Activated CD8-positive, alpha-beta memory T cell treated with anti-CD3 and anti-CD28 coated beads, Interleukin-2, amount 10 ng/mL, durations not matched to agents 7 days and 5 days (primary cell): ENCODE measurements at regions not wholly inside any gene's neighbourhood (a gene's known extent, or its start where the extent isn't known, plus 50 kb on each side); places are given as distances from the start of the nearest gene placed in this dataset.

Experiments
- ATAC-seq: fragments of 150-1000 bp; cut with Tn5 transposase; one replicate; pipeline ENCODE4 v1.10.0; 2021; ENCODE audit warnings: moderate library complexity
- CTCF ChIA-PET: fragments of 350-600 bp; sonication (Branson Sonifier 250); formaldehyde crosslinking; loops from one replicate; lab custom pipeline; 2021; ENCODE audit warnings: antibody characterized with exemption; lab: Charles Lee
- DNase-seq: peaks from one replicate; pipeline ENCODE4 v3.0.0-alpha.2; 2020
- H3K27ac Mint-ChIP-seq: one replicate; pipeline ENCODE4 v1.8.0; 2021; ENCODE audit warnings: mild to moderate bottlenecking, mixed read lengths
- H3K27me3 Mint-ChIP-seq: one replicate; pipeline ENCODE4 v1.8.0; 2021; ENCODE audit warnings: mixed read lengths
- H3K36me3 Mint-ChIP-seq: one replicate; pipeline ENCODE4 v1.8.0; 2021; ENCODE audit warnings: mild to moderate bottlenecking, mixed read lengths
- H3K4me1 Mint-ChIP-seq: one replicate; pipeline ENCODE4 v1.8.0; 2021; ENCODE audit warnings: mixed read lengths
- H3K4me3 Mint-ChIP-seq: one replicate; pipeline ENCODE4 v1.8.0; 2021; ENCODE audit warnings: mild to moderate bottlenecking, moderate library complexity, mixed read lengths
- H3K9me3 Mint-ChIP-seq: one replicate; pipeline ENCODE4 v1.8.0; 2022; ENCODE audit warnings: low read depth, mixed read lengths

- ATAC-seq (no peak), DNase-seq (peak; percentile 66)
- Mint-ChIP-seq H3K4me1 (no peaks in the 10 kb centered on the region), H3K9me3 (no peaks in the 10 kb centered on the region), H3K27me3 (peaks cover 5% of the 10 kb centered on the region), H3K27ac (no peak overlapping the region), H3K4me3 (no peak overlapping the region), H3K36me3 (no peaks in the 10 kb centered on the region)
- CTCF ChIA-PET = interaction anchor here (1.0 to 2.6 kb wide), 11 partner anchors 9 to 729 kb away, joined by 3 to 13 read pairs (median 4); no protein-coding TSS in a partner anchor
Observed at GRCh38 chr22:49305214-49305965, 522.3 kb downstream of the BRD1 start.

GRCh38 chr22:49303781-49304461 lies 523.8 kb downstream of the BRD1 start:
- ATAC-seq (no peak), DNase-seq (peak; percentile 25)
- Mint-ChIP-seq H3K4me1 (no peaks in the 10 kb centered on the region), H3K27me3 (no peaks in the 10 kb centered on the region), H3K27ac (no peak overlapping the region), H3K4me3 (no peak overlapping the region), H3K9me3 (no peaks in the 10 kb centered on the region), H3K36me3 (no peaks in the 10 kb centered on the region)
- CTCF ChIA-PET = interaction anchor here (1.1 to 2.6 kb wide), 2 partner anchors 14 to 258 kb away, joined by 6 to 13 read pairs; no protein-coding TSS in a partner anchor

GRCh38 chr22:49303061-49303735 lies 524.5 kb downstream of the BRD1 start:
- H3K4me1 Mint-ChIP-seq = no peaks in the 10 kb centered on the region
- H3K27ac Mint-ChIP-seq = no peak overlapping the region
- no peaks in the 10 kb centered on the region for H3K36me3 Mint-ChIP-seq
- no peaks in the 10 kb centered on the region for H3K27me3 Mint-ChIP-seq
- CTCF ChIA-PET = interaction anchor here (2.6 kb wide), 1 partner anchor 257 kb away, joined by 13 read pairs; no protein-coding TSS in a partner anchor
- H3K9me3 Mint-ChIP-seq = no peaks in the 10 kb centered on the region
- no peak overlapping the region for H3K4me3 Mint-ChIP-seq
- DNase-seq = peak; percentile 25
- no peak for ATAC-seq

GRCh38 chr22:49302530-49302929 lies 525.1 kb downstream of the BRD1 start:
- no peaks in the 10 kb centered on the region for H3K9me3 Mint-ChIP-seq
- H3K4me1 Mint-ChIP-seq = no peaks in the 10 kb centered on the region
- no peaks in the 10 kb centered on the region for H3K36me3 Mint-ChIP-seq
- H3K27ac Mint-ChIP-seq = no peak overlapping the region
- no peaks in the 10 kb centered on the region for H3K27me3 Mint-ChIP-seq
- H3K4me3 Mint-ChIP-seq = no peak overlapping the region
- DNase-seq (peak; percentile 28), ATAC-seq (no peak)
- CTCF ChIA-PET = no interaction called here

GRCh38 chr22:49302150-49302460 lies 525.6 kb downstream of the BRD1 start:
- no peaks in the 10 kb centered on the region for H3K4me1 Mint-ChIP-seq
- H3K9me3 Mint-ChIP-seq = no peaks in the 10 kb centered on the region
- no peak for DNase-seq
- CTCF ChIA-PET = no interaction called here
- no peaks in the 10 kb centered on the region for H3K36me3 Mint-ChIP-seq
- no peak overlapping the region for H3K4me3 Mint-ChIP-seq
- H3K27me3 Mint-ChIP-seq = no peaks in the 10 kb centered on the region
- H3K27ac Mint-ChIP-seq = no peak overlapping the region
- ATAC-seq = no peak

GRCh38 chr22:49301398-49302149 lies 526.1 kb downstream of the BRD1 start:
- DNase-seq = peak; percentile 16
- no peak for ATAC-seq
- Mint-ChIP-seq H3K9me3 (no peaks in the 10 kb centered on the region), H3K27ac (no peak overlapping the region), H3K4me1 (no peaks in the 10 kb centered on the region), H3K4me3 (no peak overlapping the region), H3K27me3 (no peaks in the 10 kb centered on the region), H3K36me3 (no peaks in the 10 kb centered on the region)
- CTCF ChIA-PET = no interaction called here

GRCh38 chr22:49300951-49301397 lies 526.7 kb downstream of the BRD1 start:
- Mint-ChIP-seq H3K36me3 (no peaks in the 10 kb centered on the region), H3K9me3 (no peaks in the 10 kb centered on the region), H3K27me3 (no peaks in the 10 kb centered on the region), H3K27ac (no peak overlapping the region), H3K4me3 (no peak overlapping the region), H3K4me1 (no peaks in the 10 kb centered on the region)
- CTCF ChIA-PET = no interaction called here
- ATAC-seq (no peak), DNase-seq (peak; percentile 31)

GRCh38 chr22:49300241-49300640 lies 527.4 kb downstream of the BRD1 start:
- CTCF ChIA-PET = no interaction called here
- H3K9me3 Mint-ChIP-seq = no peaks in the 10 kb centered on the region
- no peaks in the 10 kb centered on the region for H3K27me3 Mint-ChIP-seq
- ATAC-seq (no peak), DNase-seq (no peak)
- no peak overlapping the region for H3K4me3 Mint-ChIP-seq
- no peaks in the 10 kb centered on the region for H3K4me1 Mint-ChIP-seq
- H3K36me3 Mint-ChIP-seq = no peaks in the 10 kb centered on the region
- no peak overlapping the region for H3K27ac Mint-ChIP-seq

- H3K4me1 Mint-ChIP-seq = no peaks in the 10 kb centered on the region
- H3K36me3 Mint-ChIP-seq = no peaks in the 10 kb centered on the region
- no peak overlapping the region for H3K27ac Mint-ChIP-seq
- H3K4me3 Mint-ChIP-seq = no peak overlapping the region
- H3K27me3 Mint-ChIP-seq = no peaks in the 10 kb centered on the region
- ATAC-seq (no peak), DNase-seq (peak; percentile 19)
- CTCF ChIA-PET = no interaction called here
- no peaks in the 10 kb centered on the region for H3K9me3 Mint-ChIP-seq
Observed at GRCh38 chr22:49299821-49300231, 527.8 kb downstream of the BRD1 start.

GRCh38 chr22:49298834-49299750 lies 528.6 kb downstream of the BRD1 start:
- Mint-ChIP-seq H3K27me3 (no peaks in the 10 kb centered on the region), H3K4me1 (no peaks in the 10 kb centered on the region), H3K4me3 (no peak overlapping the region), H3K9me3 (no peaks in the 10 kb centered on the region), H3K27ac (no peak overlapping the region), H3K36me3 (no peaks in the 10 kb centered on the region)
- CTCF ChIA-PET = no interaction called here
- no peak for DNase-seq
- ATAC-seq = no peak

- Mint-ChIP-seq H3K4me1 (no peaks in the 10 kb centered on the region), H3K27ac (no peak overlapping the region), H3K4me3 (no peak overlapping the region), H3K9me3 (peaks cover 3% of the 10 kb centered on the region), H3K27me3 (no peaks in the 10 kb centered on the region), H3K36me3 (no peaks in the 10 kb centered on the region)
- CTCF ChIA-PET = no interaction called here
- ATAC-seq (no peak), DNase-seq (peak; percentile 19)
Observed at GRCh38 chr22:49297871-49298721, 529.6 kb downstream of the BRD1 start.
